Lower leg skin (tissue), 4 donors: ENCODE measurements at regions not wholly inside any gene's neighbourhood (a gene's known extent, or its start where the extent isn't known, plus 50 kb on each side); places are given as distances from the start of the nearest gene placed in this dataset.

Experiments used
- DNase-seq, 2 donors: peaks; one replicate each; pipeline ENCODE4 v3.0.0-alpha.2; 2019; ENCODE audit warnings: low spot score in 2 of 2
- H3K4me3 ChIP-seq: fragments of 200-600 bp; sonication (generic); 2 replicates; pipeline ENCODE4 v1.5.1; 2017; ENCODE audit warnings: mild to moderate bottlenecking, low read depth; ENCODE audit not compliant: poor library complexity, severe bottlenecking
- CTCF ChIP-seq, 3 donors: fragments of 450-650 bp; IDR thresholded peaks; one replicate each; pipeline ENCODE4 v1.5.1; 2016; ENCODE audit warnings: antibody characterized with exemption in 3 of 3, mild to moderate bottlenecking in 3 of 3, moderate library complexity in 2 of 3
- POLR2A ChIP-seq, 2 donors: fragments of 450-650 bp; IDR thresholded peaks; one replicate each; pipeline ENCODE4 v1.6.1; 2016 to 2017; ENCODE audit warnings: antibody characterized with exemption in 2 of 2, mild to moderate bottlenecking in 1 of 2, moderate library complexity in 1 of 2
- WGBS, 2 donors: methylation state at CpG; one replicate each; pipeline ENCODE4 v1.1.5; 2018; 5-methylcytosine and 5-hydroxymethylcytosine counted together
- intact Hi-C: fragments of 100-400 bp; cut with DNase I; formaldehyde crosslinking; loops from one replicate; pipeline ENCODE4 v1.15.0; 2023; ENCODE audit warnings: low total_unique reads

DNA sequence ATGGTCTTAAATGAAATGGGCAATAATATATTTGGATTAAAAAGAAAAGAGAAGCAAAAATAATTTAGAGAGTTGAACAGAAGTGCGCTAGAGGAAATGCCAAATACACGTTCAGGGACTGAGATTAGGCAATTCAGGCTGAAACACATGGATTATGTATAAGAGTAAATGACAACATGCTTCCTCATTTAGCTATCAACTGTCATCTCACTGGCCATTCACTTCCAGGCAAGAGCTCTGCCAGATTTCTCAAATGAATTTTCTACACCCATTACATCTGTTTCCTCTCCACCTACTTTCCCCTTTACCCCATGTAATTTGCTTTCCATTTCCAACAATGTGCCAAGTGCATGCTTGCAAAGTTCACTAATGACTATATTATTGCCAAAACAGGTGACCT is 582.4 kb downstream of the LTN1 start:
- intact Hi-C loops: no loop called here
- no peak overlapping the region for H3K4me3 ChIP-seq
- TF ChIP-seq CTCF (IDR thresholded peaks at IDR 0.05) (no peak), POLR2A (IDR thresholded peaks at IDR 0.05) (no peak)
- 52 to 69% methylated on average over 2 of the region's 2 CpGs for WGBS, 2 donors
- no peak for DNase-seq

DNA sequence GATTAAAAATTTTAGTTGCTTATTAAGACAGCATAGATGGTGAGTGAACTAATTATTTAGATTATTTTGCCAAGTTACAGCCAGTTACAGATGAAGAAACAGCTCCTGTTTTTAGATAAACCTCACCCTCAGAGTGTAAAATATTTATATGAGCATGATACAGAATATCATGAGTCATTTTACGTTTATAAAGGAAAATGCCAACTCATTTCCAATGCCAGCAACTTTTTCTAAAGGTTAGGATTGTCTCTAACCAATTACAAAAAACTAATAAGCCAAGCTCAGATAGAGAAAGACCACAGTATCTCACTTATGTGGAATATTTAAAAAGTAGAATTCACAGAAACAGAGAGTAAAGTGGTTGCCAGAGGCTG is 590.1 kb downstream of the LTN1 start:
- TF ChIP-seq CTCF (IDR thresholded peaks at IDR 0.05) (no peak), POLR2A (IDR thresholded peaks at IDR 0.05) (no peak)
- DNase-seq: no peak
- H3K4me3 ChIP-seq: no peak overlapping the region
- intact Hi-C loops: no loop called here
- 30 to 37% methylated on average over 1 of the region's 1 CpG for WGBS, 2 donors

DNA sequence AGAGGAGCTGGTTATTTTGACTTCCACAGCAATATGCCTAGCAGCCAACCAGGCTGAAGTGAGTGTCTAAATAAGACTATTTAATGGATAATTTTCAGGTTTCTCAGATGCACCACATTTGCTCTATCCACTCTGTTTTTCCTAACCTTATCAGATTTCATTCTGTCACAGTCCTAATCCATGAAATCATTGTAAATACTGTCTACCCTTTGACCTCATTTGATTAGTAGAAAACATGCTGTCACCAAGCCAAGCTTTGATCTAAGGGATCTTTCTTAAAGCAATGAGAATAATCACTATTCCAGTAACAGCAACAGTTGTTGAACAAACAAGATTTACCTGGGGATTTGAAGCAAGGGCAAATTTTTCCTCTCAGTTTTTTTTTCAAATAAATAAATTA is 595.6 kb downstream of the LTN1 start:
- TF ChIP-seq CTCF (IDR thresholded peaks at IDR 0.05): no peak
- no peak for TF ChIP-seq POLR2A (IDR thresholded peaks at IDR 0.05)
- intact Hi-C loops: no loop called here
- H3K4me3 ChIP-seq: no peak overlapping the region

GRCh38 chr21:28396421-28396820 is 596.3 kb downstream of the LTN1 start:
- no peak for DNase-seq
- intact Hi-C loops: no loop called here
- 62 to 83% methylated on average over 5 of the region's 5 CpGs for WGBS, 2 donors
- TF ChIP-seq CTCF (IDR thresholded peaks at IDR 0.05) (no peak), POLR2A (IDR thresholded peaks at IDR 0.05) (no peak)
- H3K4me3 ChIP-seq: no peak overlapping the region

More for the DNA sequence above, 595.6 kb downstream of the LTN1 start:
- DNase-seq: no peak

- DNase-seq: peak in 1 of 2 donors; percentile 59
- WGBS, 2 donors: 50 to 54% methylated on average over 7 of the region's 7 CpGs
- TF ChIP-seq CTCF (IDR thresholded peaks at IDR 0.05) (no peak), POLR2A (IDR thresholded peaks at IDR 0.05) (no peak)
- intact Hi-C loops: no loop called here
- no peak overlapping the region for H3K4me3 ChIP-seq
Measured at GRCh38 chr21:28393279-28393678, 599.4 kb downstream of the LTN1 start.
